GM23338 (cell line): ENCODE measurements at regions not wholly inside any gene's neighbourhood (a gene's known extent, or its start where the extent isn't known, plus 50 kb on each side); places are given as distances from the start of the nearest gene placed in this dataset.

Experiments used
- ATAC-seq: fragments of 200-7000 bp; cut with Tn5 transposase; 3 replicates; pipeline ENCODE4 v1.9.1; 2020
- DNase-seq: peaks from one replicate; pipeline ENCODE4 v3.0.0-alpha.2; 2015; ENCODE audit warnings: low spot score
- H2AFZ ChIP-seq: fragments of 200-600 bp; sonication (generic); 2 replicates; pipeline ENCODE4 v1.8.0; 2016; ENCODE audit warnings: antibody characterized with exemption, mild to moderate bottlenecking, moderate library complexity
- H3F3A ChIP-seq: fragments of 200-600 bp; sonication (generic); replicated peaks from 2 replicates; pipeline ENCODE4 v1.8.0; 2017; ENCODE audit warnings: antibody characterized with exemption, mixed run types, low read depth
- H3K27ac ChIP-seq: fragments of 200-600 bp; sonication (generic); 2 replicates; pipeline ENCODE4 v1.6.1; 2016; ENCODE audit warnings: low read depth
- H3K27me3 ChIP-seq: fragments of 200-600 bp; sonication (generic); 2 replicates; pipeline ENCODE4 v1.8.0; 2016; ENCODE audit warnings: mild to moderate bottlenecking, mixed run types, moderate library complexity; ENCODE audit not compliant: insufficient read depth
- H3K36me3 ChIP-seq: fragments of 200-600 bp; sonication (generic); 2 replicates; pipeline ENCODE4 v1.8.0; 2016; ENCODE audit warnings: mild to moderate bottlenecking; ENCODE audit not compliant: insufficient read depth
- H3K4me1 ChIP-seq: fragments of 200-600 bp; sonication (generic); 2 replicates; pipeline ENCODE4 v1.8.0; 2016; ENCODE audit warnings: mild to moderate bottlenecking, moderate library complexity; ENCODE audit not compliant: insufficient read depth
- H3K4me2 ChIP-seq: fragments of 200-600 bp; sonication (generic); 2 replicates; pipeline ENCODE4 v1.7.1; 2017; ENCODE audit warnings: mixed run types
- H3K4me3 ChIP-seq: fragments of 200-600 bp; sonication (generic); 2 replicates; pipeline ENCODE4 v1.6.1; 2016; ENCODE audit warnings: mixed run types
- H3K79me2 ChIP-seq: fragments of 200-600 bp; sonication (generic); replicated peaks from 2 replicates; pipeline ENCODE4 v1.8.0; 2017; ENCODE audit warnings: mild to moderate bottlenecking; ENCODE audit not compliant: insufficient read depth
- H3K9me2 ChIP-seq: fragments of 200-600 bp; sonication (generic); 2 replicates; pipeline ENCODE4 v1.8.0; 2017; ENCODE audit not compliant: insufficient read depth
- H4K20me1 ChIP-seq: fragments of 200-600 bp; sonication (generic); replicated peaks from 2 replicates; pipeline ENCODE4 v1.8.0; 2017; ENCODE audit warnings: mild to moderate bottlenecking; ENCODE audit not compliant: insufficient read depth
- H3K27ac Mint-ChIP-seq: 2 replicates; pipeline ENCODE4 v1.8.0; 2020; ENCODE audit warnings: inconsistent platforms, mild to moderate bottlenecking, moderate library complexity, mixed read lengths
- H3K27me3 Mint-ChIP-seq: 3 replicates; pipeline ENCODE4 v1.8.0; 2022; ENCODE audit warnings: low read depth, mild to moderate bottlenecking, moderate library complexity, mixed read lengths, inconsistent platforms; ENCODE audit not compliant: insufficient read depth, poor library complexity
- H3K36me3 Mint-ChIP-seq: 3 replicates; pipeline ENCODE4 v1.8.0; 2021; ENCODE audit warnings: low read depth, mild to moderate bottlenecking, inconsistent platforms, moderate library complexity, mixed read lengths
- H3K4me1 Mint-ChIP-seq: 3 replicates; pipeline ENCODE4 v1.8.0; 2020; ENCODE audit warnings: mild to moderate bottlenecking, inconsistent platforms, mixed read lengths
- H3K4me3 Mint-ChIP-seq: 3 replicates; pipeline ENCODE4 v1.8.0; 2021; ENCODE audit warnings: moderate library complexity, mild to moderate bottlenecking, inconsistent platforms, mixed read lengths
- H3K9me3 Mint-ChIP-seq: 3 replicates; pipeline ENCODE4 v1.8.0; 2020; ENCODE audit warnings: moderate library complexity, mild to moderate bottlenecking, inconsistent platforms, mixed read lengths
- CREB1 ChIP-seq: fragments of 250-450 bp; sonication (Bioruptor Pico); IDR thresholded peaks from 2 replicates; pipeline ENCODE4 v1.5.0; 2020; ENCODE audit warnings: low read depth, mild to moderate bottlenecking, moderate library complexity
- ETS1 ChIP-seq: IDR thresholded peaks from 2 replicates; pipeline ENCODE4 v1.6.1; 2016; ENCODE audit warnings: antibody characterized with exemption
- EZH2 ChIP-seq: fragments of 200-600 bp; sonication (generic); IDR thresholded peaks from one replicate; pipeline ENCODE4 v1.8.0; 2017; ENCODE audit warnings: antibody characterized with exemption, mild to moderate bottlenecking, low read depth; ENCODE audit not compliant: unreplicated experiment
- JUNB ChIP-seq: IDR thresholded peaks from one replicate; pipeline ENCODE4 v1.6.1; 2016; ENCODE audit warnings: antibody characterized with exemption; ENCODE audit not compliant: unreplicated experiment
- ZNF114 ChIP-seq: fragments of 250-450 bp; sonication (Bioruptor Pico); IDR thresholded peaks from 2 replicates; pipeline ENCODE4 v1.5.0; 2020; ENCODE audit warnings: mild to moderate bottlenecking, moderate library complexity
- ZNF331 ChIP-seq: fragments of 250-450 bp; sonication (Bioruptor Pico); IDR thresholded peaks from 2 replicates; pipeline ENCODE4 v1.5.0; 2020; ENCODE audit warnings: low read depth, mild to moderate bottlenecking, moderate library complexity
- ZNF462 ChIP-seq: fragments of 250-450 bp; sonication (Bioruptor Pico); IDR thresholded peaks from 2 replicates; pipeline ENCODE4 v1.5.0; 2020; ENCODE audit warnings: mild to moderate bottlenecking, moderate library complexity

- 0 out of 2 replicates have a peak, but pooled peaks cover 6% of the 10 kb centered on the region for H3K9me2 ChIP-seq
- no peaks in the 10 kb centered on the region for H3F3A ChIP-seq
- Mint-ChIP-seq H3K27ac (no peak overlapping the region), H3K27me3 (peaks cover 2% of the 10 kb centered on the region), H3K9me3 (no peaks in the 10 kb centered on the region), H3K4me1 (peaks cover 20% of the 10 kb centered on the region), H3K36me3 (no peaks in the 10 kb centered on the region), H3K4me3 (no peak overlapping the region)
- no peak for TF ChIP-seq CREB1 (CRISPR knock-in tag)
- no peak for TF ChIP-seq ETS1
- TF ChIP-seq ZNF114 (CRISPR knock-in tag) = no peak
- TF ChIP-seq ZNF331 (CRISPR knock-in tag) = no peak
- no peak for TF ChIP-seq ZNF462
- no peak for TF ChIP-seq JUNB
- no peak for TF ChIP-seq EZH2
- H3K36me3 ChIP-seq = no peaks in the 10 kb centered on the region
- no peaks in the 10 kb centered on the region for H3K79me2 ChIP-seq
- DNase-seq (no peak), ATAC-seq (peak; percentile 45)
- no peak overlapping the region for H3K4me3 ChIP-seq
- H3K27ac ChIP-seq = no peak overlapping the region
- peaks cover 16% of the 10 kb centered on the region for H3K4me1 ChIP-seq
- H3K4me2 ChIP-seq = no peak overlapping the region
- H3K27me3 ChIP-seq = no peaks in the 10 kb centered on the region
- no peak overlapping the region; the same call in 1 of the 2 replicates for H2AFZ ChIP-seq
- H4K20me1 ChIP-seq = no peaks in the 10 kb centered on the region
Observed at GRCh38 chr3:113111011-113111707, 100.2 kb upstream of the BOC start.
